ENCODE measurements at regions not wholly inside any gene's neighbourhood (a gene's known extent, or its start where the extent isn't known, plus 50 kb on each side); places are given as distances from the start of the nearest gene placed in this dataset.

GRCh38 chr2:143839456-143839855, 680.5 kb downstream of the ZEB2 start:
- no peak for TF ChIP-seq CTCF (IDR thresholded peaks at IDR 0.05)
- no peak for TF ChIP-seq EP300 (IDR thresholded peaks at IDR 0.05)
- TF ChIP-seq POLR2A (IDR thresholded peaks at IDR 0.05): no peak
